H1 (cell line): ENCODE measurements at regions not wholly inside any gene's neighbourhood (a gene's known extent, or its start where the extent isn't known, plus 50 kb on each side); places are given as distances from the start of the nearest gene placed in this dataset.
A peak's percentile ranks its signal among the peaks of the same experiment; 100 is the strongest.

Experiments used
- CTCF ChIA-PET: fragments of 300-600 bp; sonication (Branson Sonifier 250); formaldehyde crosslinking; loops from one replicate; lab custom pipeline; 2021; ENCODE audit not compliant: partially characterized antibody; lab: Charles Lee
- POLR2A ChIA-PET: fragments of 300-600 bp; sonication (Branson Sonifier 250); formaldehyde crosslinking; loops from one replicate; lab custom pipeline; 2021; ENCODE audit warnings: inconsistent platforms; ENCODE audit not compliant: partially characterized antibody; lab: Charles Lee
- DNase-seq, 2 experiments: peaks; one replicate each; pipeline versions ENCODE4 v3.0.0 to v3.0.0-alpha.2; 2010 to 2022; ENCODE audit warnings: low spot score in 2 of 2, low read depth in 1 of 2, mixed read lengths in 1 of 2
- FAIRE-seq: peaks from 2 replicates; lab custom pipeline; 2011; peaks lifted over from hg19 to GRCh38; lab: Jason Lieb, UNC
- H2AFZ ChIP-seq: 2 replicates; pipeline ENCODE4 v1.8.1; 2012; ENCODE audit warnings: low read length, inconsistent platforms
- H2AK5ac ChIP-seq: 2 replicates; pipeline ENCODE4 v1.6.1; 2013; ENCODE audit warnings: low read depth, low read length
- H2BK120ac ChIP-seq: replicated peaks from 2 replicates; pipeline ENCODE3; 2013; ENCODE audit warnings: low read depth, low read length, inconsistent platforms
- H2BK12ac ChIP-seq: 2 replicates; pipeline ENCODE4 v1.6.1; 2013; ENCODE audit warnings: low read depth, low read length
- H2BK15ac ChIP-seq: 2 replicates; pipeline ENCODE4 v1.6.1; 2013; ENCODE audit warnings: low read length
- H2BK20ac ChIP-seq: 2 replicates; pipeline ENCODE4 v1.6.1; 2013; ENCODE audit warnings: low read length
- H2BK5ac ChIP-seq: 2 replicates; pipeline ENCODE4 v1.6.1; 2013; ENCODE audit warnings: low read depth, low read length
- H3K14ac ChIP-seq: 2 replicates; pipeline ENCODE4 v1.6.1; 2013; ENCODE audit warnings: inconsistent platforms; ENCODE audit not compliant: insufficient read length
- H3K18ac ChIP-seq: 2 replicates; pipeline ENCODE4 v1.6.1; 2013; ENCODE audit warnings: low read length; ENCODE audit errors: extremely low read depth
- H3K23ac ChIP-seq: 2 replicates; pipeline ENCODE4 v1.6.1; 2013; ENCODE audit warnings: inconsistent platforms; ENCODE audit not compliant: insufficient read length
- H3K23me2 ChIP-seq: 2 replicates; pipeline ENCODE4 v1.6.1; 2013; ENCODE audit warnings: low read depth, low read length
- H3K27ac ChIP-seq: 2 replicates; pipeline ENCODE4 v1.6.1; 2011; ENCODE audit warnings: low read depth, low read length, inconsistent platforms
- H3K27me3 ChIP-seq, 4 experiments: replicated peaks in 1 of 4; 1 replicate in 1 of 4; 2 replicates in 3 of 4; pipeline versions ENCODE4 v1.6.1 to v1.8.1; 2011 to 2013; ENCODE audit warnings: low read length in 3 of 4, mild to moderate bottlenecking in 3 of 4, inconsistent platforms in 2 of 4, mixed read lengths in 2 of 4, moderate library complexity in 1 of 4; ENCODE audit not compliant: control insufficient read depth in 3 of 4, insufficient read depth in 3 of 4; ENCODE audit errors: extremely low read depth in 1 of 4
- H3K36me3 ChIP-seq, 4 experiments: 2 replicates each; pipeline versions ENCODE4 v1.6.1 to v1.8.1; 2011 to 2013; ENCODE audit warnings: mild to moderate bottlenecking in 4 of 4, low read length in 3 of 4, moderate library complexity in 2 of 4, control low read depth in 1 of 4, inconsistent platforms in 1 of 4; ENCODE audit not compliant: insufficient read depth in 4 of 4, control insufficient read depth in 2 of 4
- H3K4ac ChIP-seq: replicated peaks from 2 replicates; pipeline ENCODE3; 2013; ENCODE audit warnings: low read length, low read depth, mixed read lengths, inconsistent platforms; ENCODE audit not compliant: insufficient read length
- H3K4me1 ChIP-seq, 4 experiments: replicated peaks in 1 of 4; 1 replicate in 1 of 4; 2 replicates in 3 of 4; pipeline versions ENCODE4 v1.6.1 to v1.8.1; 2011 to 2013; ENCODE audit warnings: low read length in 3 of 4, inconsistent platforms in 2 of 4, mixed read lengths in 1 of 4; ENCODE audit not compliant: insufficient read depth in 4 of 4, control insufficient read depth in 3 of 4
- H3K4me2 ChIP-seq, 2 experiments: 2 replicates each; pipeline versions ENCODE4 v1.6.1 to v1.8.1; 2011 to 2013; ENCODE audit warnings: low read depth in 2 of 2, low read length in 2 of 2, control low read depth in 1 of 2, inconsistent platforms in 1 of 2, mild to moderate bottlenecking in 1 of 2; ENCODE audit not compliant: insufficient read depth in 1 of 2
- H3K4me3 ChIP-seq, 4 experiments: fragments of 200-600, 300-600 bp in 1 of 4; sonication (generic), shearing (Covaris generic), sonication (Bioruptor Twin) in 1 of 4; 2 replicates each; pipeline versions ENCODE4 v1.5.1 to v1.8.1; 2011 to 2016; ENCODE audit warnings: low read length in 4 of 4, low read depth in 3 of 4, control low read depth in 2 of 4, inconsistent platforms in 2 of 4, mild to moderate bottlenecking in 2 of 4, mixed read lengths in 1 of 4, moderate library complexity in 1 of 4; ENCODE audit not compliant: insufficient read depth in 2 of 4; ENCODE audit errors: extremely low read depth in 1 of 4
- H3K56ac ChIP-seq: replicated peaks from 2 replicates; pipeline ENCODE3; 2013; ENCODE audit warnings: low read depth, mild to moderate bottlenecking, mixed read lengths, low read length, inconsistent platforms; ENCODE audit not compliant: insufficient read length
- H3K79me1 ChIP-seq: 2 replicates; pipeline ENCODE4 v1.6.1; 2013; ENCODE audit warnings: low read depth, low read length, control low read depth
- H3K79me2 ChIP-seq, 2 experiments: 2 replicates each; pipeline versions ENCODE4 v1.6.1 to v1.8.1; 2012 to 2013; ENCODE audit warnings: low read length in 2 of 2, mild to moderate bottlenecking in 2 of 2, inconsistent platforms in 1 of 2; ENCODE audit not compliant: insufficient read depth in 2 of 2, control insufficient read depth in 1 of 2
- H3K9ac ChIP-seq, 4 experiments: replicated peaks in 1 of 4; 1 replicate in 1 of 4; 2 replicates in 3 of 4; pipeline versions ENCODE4 v1.6.1 to v1.8.1; 2011 to 2013; ENCODE audit warnings: low read depth in 3 of 4, low read length in 3 of 4, control low read depth in 2 of 4, mild to moderate bottlenecking in 2 of 4, moderate library complexity in 2 of 4, inconsistent platforms in 1 of 4; ENCODE audit errors: extremely low read depth in 1 of 4
- H3K9me3 ChIP-seq, 2 experiments: 2 replicates each; pipeline versions ENCODE4 v1.6.1 to v1.8.1; 2012 to 2013; ENCODE audit warnings: mild to moderate bottlenecking in 2 of 2, moderate library complexity in 2 of 2, control low read depth in 1 of 2, inconsistent platforms in 1 of 2, low read depth in 1 of 2, low read length in 1 of 2, mixed read lengths in 1 of 2; ENCODE audit not compliant: insufficient read depth in 2 of 2
- H4K20me1 ChIP-seq, 2 experiments: replicated peaks in 1 of 2; 2 replicates each; pipeline versions ENCODE3 to v1.8.1; 2011 to 2013; ENCODE audit warnings: inconsistent platforms in 2 of 2, low read length in 2 of 2, mild to moderate bottlenecking in 1 of 2; ENCODE audit not compliant: insufficient read depth in 2 of 2, control insufficient read depth in 1 of 2
- H4K5ac ChIP-seq: 2 replicates; pipeline ENCODE4 v1.6.1; 2013; ENCODE audit warnings: low read length, low read depth, mixed read lengths, inconsistent platforms; ENCODE audit not compliant: insufficient read length
- H4K8ac ChIP-seq: 2 replicates; pipeline ENCODE4 v1.8.0; 2013; ENCODE audit warnings: mild to moderate bottlenecking, moderate library complexity, low read length, inconsistent platforms; ENCODE audit not compliant: insufficient read depth; ENCODE audit errors: extremely low read depth
- H4K91ac ChIP-seq: replicated peaks from 2 replicates; pipeline ENCODE3; 2013; ENCODE audit warnings: low read length, mixed read lengths, inconsistent platforms; ENCODE audit not compliant: insufficient read length
- BACH1 ChIP-seq: IDR thresholded peaks from 2 replicates; pipeline ENCODE4 v1.6.1; 2012; ENCODE audit warnings: low read length, improper control_type of control experiment
- EGR1 ChIP-seq: IDR thresholded peaks from 2 replicates; pipeline ENCODE4 v1.6.1; 2011; ENCODE audit warnings: low read depth, low read length, borderline replicate concordance
- JUND ChIP-seq: IDR thresholded peaks from 2 replicates; pipeline ENCODE4 v1.6.1; 2011; ENCODE audit warnings: mild to moderate bottlenecking, improper control_type of control experiment, low read length
- NRF1 ChIP-seq: IDR thresholded peaks from 2 replicates; pipeline ENCODE4 v1.6.1; 2011; ENCODE audit warnings: mild to moderate bottlenecking, low read depth, low read length, improper control_type of control experiment
- RNF2 ChIP-seq: fragments of 200-900, 300-1000 bp; sonication (generic); IDR thresholded peaks from 2 replicates; pipeline ENCODE4 v1.7.1; 2016; ENCODE audit warnings: borderline replicate concordance, low read depth, mild to moderate bottlenecking, antibody characterized with exemption, low read length; ENCODE audit not compliant: poor library complexity, severe bottlenecking; ENCODE audit errors: missing control alignments
- SP2 ChIP-seq: IDR thresholded peaks from 2 replicates; pipeline ENCODE4 v1.6.1; 2012; ENCODE audit warnings: mild to moderate bottlenecking, low read length, inconsistent platforms
- SP4 ChIP-seq: IDR thresholded peaks from 2 replicates; pipeline ENCODE4 v1.6.1; 2012; ENCODE audit warnings: low read length, inconsistent platforms
- TCF12 ChIP-seq: IDR thresholded peaks from 2 replicates; pipeline ENCODE4 v1.6.1; 2011; ENCODE audit warnings: low read depth, mild to moderate bottlenecking, low read length
- WGBS, 2 experiments: shearing (Covaris generic) in 1 of 2; methylation state at CpG; one replicate each; pipeline versions ENCODE4 v1.1.6 to v1.1.7; 2013 to 2015; ENCODE audit warnings: low lambda C conversion rate in 2 of 2, mixed read lengths in 2 of 2, inconsistent platforms in 1 of 2, low coverage in 1 of 2, missing lambda C conversion rate in 1 of 2; ENCODE audit not compliant: insufficient replicate concordance in 2 of 2, insufficient coverage in 1 of 2, insufficient read length in 1 of 2; ENCODE audit errors: extremely low coverage in 1 of 2, missing lambda C conversion rate in 1 of 2; 5-methylcytosine and 5-hydroxymethylcytosine counted together

DNA sequence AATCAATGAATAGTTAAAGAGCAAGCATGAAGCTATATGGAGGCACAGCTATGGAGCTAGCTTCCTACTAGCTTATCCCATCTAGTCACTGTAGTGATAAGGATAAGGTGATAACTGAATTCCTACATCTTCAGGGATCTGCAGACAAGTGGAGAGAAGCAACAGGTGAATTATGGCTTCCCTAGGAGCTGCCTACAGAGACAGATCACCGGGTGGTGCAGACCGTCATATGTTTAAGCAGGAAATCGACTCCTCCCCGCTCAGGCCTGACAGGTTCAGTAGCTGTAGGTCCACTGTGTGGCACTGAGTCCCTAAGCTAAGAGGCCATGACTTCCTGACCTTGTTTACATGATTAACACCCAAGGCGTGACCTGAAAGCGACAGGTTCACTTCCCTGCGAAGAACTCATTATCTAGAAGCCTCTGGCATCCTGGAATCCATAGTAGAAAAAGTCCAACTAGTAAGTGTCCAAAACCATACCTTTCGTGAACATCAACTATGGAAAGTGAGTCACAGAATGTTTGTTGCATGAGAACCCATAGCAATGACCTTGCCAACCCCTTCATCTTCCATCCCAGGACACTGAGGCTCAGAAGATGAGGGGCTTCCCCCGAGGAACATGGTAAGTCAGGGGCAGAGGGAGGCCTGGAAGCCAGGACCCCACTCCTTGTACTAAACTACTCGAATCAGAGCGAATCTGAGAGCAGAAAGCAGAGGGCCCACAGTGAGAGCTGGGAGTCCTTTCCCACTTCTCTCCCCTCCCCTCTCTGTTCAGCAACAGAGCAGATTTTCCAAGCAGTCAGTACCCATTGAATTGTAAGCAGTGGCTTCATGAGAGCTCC is 75.4 kb upstream of the CCND2 start:
- Histone ChIP-seq H2BK12ac (no peak overlapping the region), H3K23ac (no peak overlapping the region), H3K27me3 (no peaks in the 10 kb centered on the region), H3K18ac (no peak overlapping the region), H4K5ac (no peak overlapping the region), H2AK5ac (no peak overlapping the region; the same call in 1 of the 2 replicates), H3K4ac (no peak overlapping the region), H2BK120ac (no peak overlapping the region), H3K4me1 (peaks cover 0 to 24% (median 13%) of the 10 kb centered on the region in 4 experiments; a peak in 6 of 7 replicates), H3K56ac (no peak overlapping the region), H3K27ac (no peak overlapping the region), H3K9ac (no peak overlapping the region), H4K8ac (no peak overlapping the region), H2BK5ac (no peak overlapping the region), H3K14ac (no peak overlapping the region), H3K23me2 (no peaks in the 10 kb centered on the region), H3K79me1 (no peaks in the 10 kb centered on the region), H2BK20ac (no peak overlapping the region), H3K79me2 (no peaks in the 10 kb centered on the region), H3K4me3 (no peak overlapping the region), H2BK15ac (0 out of 2 replicates have a peak overlapping the region, but pooled peaks have one; percentile 2), H4K20me1 (no peaks in the 10 kb centered on the region), H3K36me3 (no peaks in the 10 kb centered on the region), H2AFZ (no peak overlapping the region), H3K9me3 (peaks cover 0 to 4% of the 10 kb centered on the region in 2 experiments; a peak in 1 of 4 replicates), H4K91ac (no peak overlapping the region), H3K4me2 (no peak overlapping the region)
- 91% methylated on average over 11 of the region's 11 CpGs; no CpG with 5 or more reads in 1 of the 2 experiments for WGBS, 2 experiments
- POLR2A ChIA-PET = interaction anchor here (1.1 to 1.5 kb wide), 2 partner anchors 33 to 75 kb away, joined by 3 to 8 read pairs; partner anchors contain the start of gene CCND2
- FAIRE-seq = no peak
- DNase-seq = no peak
- CTCF ChIA-PET = interaction anchor here (0.6 to 2.1 kb wide), 5 partner anchors 20 to 89 kb away, joined by 3 to 7 read pairs (median 5); no protein-coding TSS in a partner anchor
- TF ChIP-seq JUND = no peak
- TF ChIP-seq NRF1 = no peak
- no peak for TF ChIP-seq EGR1
- no peak for TF ChIP-seq SP4
- TF ChIP-seq TCF12 = no peak
- no peak for TF ChIP-seq RNF2
- no peak for TF ChIP-seq BACH1
- TF ChIP-seq SP2 = no peak
